A673 (cell line): ENCODE measurements at regions not wholly inside any gene's neighbourhood (a gene's known extent, or its start where the extent isn't known, plus 50 kb on each side); places are given as distances from the start of the nearest gene placed in this dataset.

ENCODE experiments used
- EZH2 ChIP-seq: fragments of 200-600 bp; sonication (generic); IDR thresholded peaks from 2 replicates; pipeline ENCODE4 v1.6.1; 2017; ENCODE audit warnings: borderline replicate concordance, low read depth, mild to moderate bottlenecking, mixed read lengths, antibody characterized with exemption, low read length; ENCODE audit not compliant: poor library complexity, severe bottlenecking
- TF ChIP-seq, protein P1 (sequence below): fragments of 300-800, 200-600 bp; sonication (generic); conservative IDR thresholded peaks from 2 replicates; pipeline ENCODE4 v1.5.1; 2017; ENCODE audit warnings: low read depth, mild to moderate bottlenecking, antibody characterized with exemption, low read length, moderate library complexity, mixed read lengths

DNA sequence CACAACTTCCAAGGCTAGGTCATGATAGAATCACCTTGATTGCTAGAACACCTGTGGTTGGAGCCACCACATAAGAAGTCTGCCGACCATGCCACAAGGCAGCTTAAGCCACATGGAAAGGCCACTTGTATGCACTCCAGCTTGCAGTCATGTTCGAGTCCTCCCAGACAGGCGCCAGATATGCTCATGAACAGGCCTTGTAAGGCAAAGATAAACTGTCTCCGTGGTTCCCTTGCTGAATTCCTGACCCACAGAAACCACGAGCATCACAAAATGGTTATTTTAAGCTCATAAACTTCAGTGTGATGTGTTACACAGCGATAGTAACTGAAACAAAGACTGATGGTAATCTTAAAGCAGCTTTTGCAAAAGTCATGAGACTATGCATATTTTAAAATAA, 188.4 kb upstream of the DAPK1 start:
- TF ChIP-seq, protein P1, sequence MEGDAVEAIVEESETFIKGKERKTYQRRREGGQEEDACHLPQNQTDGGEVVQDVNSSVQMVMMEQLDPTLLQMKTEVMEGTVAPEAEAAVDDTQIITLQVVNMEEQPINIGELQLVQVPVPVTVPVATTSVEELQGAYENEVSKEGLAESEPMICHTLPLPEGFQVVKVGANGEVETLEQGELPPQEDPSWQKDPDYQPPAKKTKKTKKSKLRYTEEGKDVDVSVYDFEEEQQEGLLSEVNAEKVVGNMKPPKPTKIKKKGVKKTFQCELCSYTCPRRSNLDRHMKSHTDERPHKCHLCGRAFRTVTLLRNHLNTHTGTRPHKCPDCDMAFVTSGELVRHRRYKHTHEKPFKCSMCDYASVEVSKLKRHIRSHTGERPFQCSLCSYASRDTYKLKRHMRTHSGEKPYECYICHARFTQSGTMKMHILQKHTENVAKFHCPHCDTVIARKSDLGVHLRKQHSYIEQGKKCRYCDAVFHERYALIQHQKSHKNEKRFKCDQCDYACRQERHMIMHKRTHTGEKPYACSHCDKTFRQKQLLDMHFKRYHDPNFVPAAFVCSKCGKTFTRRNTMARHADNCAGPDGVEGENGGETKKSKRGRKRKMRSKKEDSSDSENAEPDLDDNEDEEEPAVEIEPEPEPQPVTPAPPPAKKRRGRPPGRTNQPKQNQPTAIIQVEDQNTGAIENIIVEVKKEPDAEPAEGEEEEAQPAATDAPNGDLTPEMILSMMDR: no peak
- no peak for TF ChIP-seq EZH2
